ENCODE measurements at regions not wholly inside any gene's neighbourhood (a gene's known extent, or its start where the extent isn't known, plus 50 kb on each side); places are given as distances from the start of the nearest gene placed in this dataset.

- DNase-seq, result no peak
Measured at GRCh38 chr2:177314722-177315264, 50.3 kb upstream of the NFE2L2 start.

DNA sequence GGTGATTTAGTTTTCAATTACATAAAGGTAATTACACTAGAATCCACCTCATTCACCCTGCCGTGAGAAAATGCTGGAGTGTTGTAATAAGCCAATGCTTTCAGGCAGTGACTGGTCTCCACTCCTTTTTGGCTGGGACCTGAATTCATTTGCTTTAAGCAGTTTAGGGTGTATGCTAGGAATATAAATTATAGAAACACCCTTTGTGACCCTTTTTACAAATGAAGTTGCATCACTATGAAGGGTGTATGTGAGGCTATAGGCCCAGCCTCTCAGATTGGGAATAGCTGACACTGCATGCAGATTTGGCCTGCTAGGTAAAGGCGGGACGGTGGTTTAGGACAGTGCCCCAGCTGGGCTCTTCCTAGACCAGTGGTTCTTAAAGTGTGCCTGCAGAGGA, 50.8 kb upstream of the NFE2L2 start:
- no peak for DNase-seq

DNA sequence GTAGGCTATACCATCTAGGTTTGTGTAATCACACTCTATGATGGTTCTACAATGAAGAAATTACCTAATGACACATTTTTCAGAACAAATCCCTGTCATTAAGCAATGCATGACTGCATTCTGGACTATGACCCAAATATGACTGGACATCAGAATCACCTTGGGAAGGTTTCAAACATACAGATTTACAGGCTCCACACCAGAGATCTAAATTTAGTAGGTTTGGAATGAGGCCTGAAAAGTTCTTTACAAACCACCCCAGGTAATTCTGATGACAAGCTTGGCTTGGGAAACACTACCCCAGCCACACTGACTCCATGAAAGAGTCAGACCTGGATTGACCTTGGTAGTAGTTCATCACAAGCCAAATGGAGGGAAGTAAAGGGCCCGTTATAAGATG, 52.2 kb upstream of the NFE2L2 start:
- DNase-seq, result no peak

- no peak for DNase-seq
Measured at GRCh38 chr2:177317443-177317842, 52.9 kb upstream of the NFE2L2 start.

GRCh38 chr2:177317857-177318256, 53.3 kb upstream of the NFE2L2 start:
- no peak for DNase-seq

DNA sequence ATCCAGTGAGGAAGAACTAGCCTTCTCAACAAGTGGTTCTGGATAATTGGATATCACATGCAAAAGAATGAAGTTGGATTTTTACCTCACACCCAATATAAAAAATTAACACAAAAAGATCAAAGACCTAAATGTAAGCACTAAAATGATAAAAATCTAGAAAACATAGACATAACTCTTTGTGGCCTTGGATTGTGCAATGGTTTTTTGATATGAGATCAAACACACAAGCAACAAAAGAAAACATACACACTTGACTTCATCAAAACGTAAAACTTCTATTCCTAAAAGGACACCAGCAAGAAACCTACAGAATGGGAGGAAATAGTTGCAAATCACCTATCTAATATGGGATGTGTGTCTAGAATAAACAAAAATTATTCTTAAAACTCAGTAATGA, 54.1 kb upstream of the NFE2L2 start:
- no peak for DNase-seq

DNA sequence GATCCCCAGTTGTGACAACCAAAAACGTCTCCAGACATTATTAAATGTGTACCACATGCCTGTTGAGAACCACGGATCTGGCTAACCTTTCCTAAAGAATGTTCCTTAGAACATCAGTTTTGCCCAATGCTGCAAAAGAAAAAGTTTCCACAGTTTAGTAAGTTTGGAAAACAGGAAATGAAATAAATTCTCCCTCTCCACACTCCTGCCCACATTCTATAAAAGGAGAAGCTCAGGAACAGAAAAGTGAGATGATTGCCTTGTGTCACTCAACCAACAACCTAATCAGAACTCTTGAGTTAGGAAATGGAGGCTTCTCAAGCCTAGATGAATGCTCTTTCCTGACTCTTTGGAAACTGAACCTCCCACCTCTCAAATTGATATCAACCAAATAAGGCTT, 56.1 kb upstream of the NFE2L2 start:
- no peak for DNase-seq

DNA sequence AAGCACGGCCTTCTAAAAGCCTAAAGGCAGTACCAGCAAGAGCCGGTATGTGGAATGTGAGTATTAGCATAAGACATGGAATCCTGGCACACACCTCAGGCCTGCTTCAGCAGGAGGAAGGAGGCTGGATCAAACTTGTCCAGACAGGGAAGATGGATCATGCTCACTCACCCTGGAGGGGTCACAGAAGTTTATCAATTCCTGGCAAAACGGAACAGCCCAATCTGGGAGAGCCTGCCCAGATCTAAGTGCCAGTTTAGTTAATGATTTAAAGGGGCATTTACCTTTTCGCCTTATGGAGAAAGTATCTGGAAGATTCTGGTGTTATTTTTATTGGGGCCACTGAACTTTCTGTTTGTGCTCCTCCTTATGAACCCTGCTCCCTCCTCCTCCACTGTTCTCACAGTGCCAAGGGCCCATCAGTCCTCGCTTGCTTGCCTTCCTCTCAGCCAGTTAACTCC, 58.3 kb upstream of the NFE2L2 start:
- no peak for DNase-seq

GRCh38 chr2:177324797-177325196, 60.3 kb upstream of the NFE2L2 start:
- DNase-seq, result no peak

DNA sequence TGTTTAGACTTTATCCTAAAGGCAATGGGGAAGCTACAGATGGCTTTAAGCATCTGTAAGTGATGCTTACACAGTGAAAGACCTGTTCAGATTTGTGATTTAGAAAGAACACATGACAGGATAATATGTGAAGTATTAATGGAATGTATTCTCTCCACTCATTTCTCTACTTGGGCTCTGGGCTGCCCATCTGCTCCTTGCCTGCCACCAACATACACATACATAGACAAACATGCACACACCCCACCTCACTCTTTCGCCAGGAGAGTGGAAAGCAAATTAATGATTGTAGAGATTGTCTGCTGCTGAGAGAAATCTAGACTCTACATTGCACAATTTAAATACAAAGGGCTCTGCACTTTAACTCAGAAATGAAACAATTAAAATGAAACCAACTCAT, 61.0 kb upstream of the NFE2L2 start:
- DNase-seq, result no peak

DNA sequence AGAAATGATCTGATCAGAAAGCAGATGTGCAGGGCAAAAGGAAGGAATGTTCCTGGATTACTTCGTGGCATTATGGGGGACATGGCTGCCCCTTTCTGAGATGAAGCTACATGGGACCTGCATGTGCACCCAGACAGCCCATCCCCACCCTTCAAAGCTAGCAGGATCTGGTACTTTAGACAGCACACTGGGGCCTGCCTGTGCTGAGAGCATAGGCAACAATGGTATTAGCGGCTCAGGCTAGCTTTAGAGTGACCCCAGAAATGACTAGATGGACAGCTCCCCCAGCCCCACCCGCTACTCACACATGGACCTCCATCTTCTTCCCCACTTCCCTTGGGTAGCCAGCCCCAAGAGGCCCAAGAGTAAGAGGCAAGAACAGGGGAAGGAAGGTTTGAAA, 61.5 kb upstream of the NFE2L2 start:
- DNase-seq, result no peak

DNA sequence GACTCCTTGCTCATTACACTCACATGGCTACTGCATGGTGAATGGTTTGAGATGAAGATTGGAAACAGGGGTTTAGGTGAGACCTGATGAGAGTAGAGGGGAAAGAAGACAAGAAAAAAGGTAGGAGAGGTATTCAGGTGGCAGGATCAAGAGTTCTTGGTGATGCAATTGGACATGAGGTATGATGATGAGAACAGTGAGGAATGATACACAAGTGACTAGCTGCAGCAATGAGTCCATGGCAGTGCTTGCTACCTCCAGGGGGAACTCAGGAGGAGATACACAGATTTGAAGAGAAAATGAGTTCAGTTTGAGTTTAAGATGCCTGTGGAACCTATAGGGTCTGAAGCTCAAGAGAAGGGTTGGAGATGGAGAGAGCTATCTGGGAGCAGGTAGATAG, 62.1 kb upstream of the NFE2L2 start:
- DNase-seq, result no peak

DNA sequence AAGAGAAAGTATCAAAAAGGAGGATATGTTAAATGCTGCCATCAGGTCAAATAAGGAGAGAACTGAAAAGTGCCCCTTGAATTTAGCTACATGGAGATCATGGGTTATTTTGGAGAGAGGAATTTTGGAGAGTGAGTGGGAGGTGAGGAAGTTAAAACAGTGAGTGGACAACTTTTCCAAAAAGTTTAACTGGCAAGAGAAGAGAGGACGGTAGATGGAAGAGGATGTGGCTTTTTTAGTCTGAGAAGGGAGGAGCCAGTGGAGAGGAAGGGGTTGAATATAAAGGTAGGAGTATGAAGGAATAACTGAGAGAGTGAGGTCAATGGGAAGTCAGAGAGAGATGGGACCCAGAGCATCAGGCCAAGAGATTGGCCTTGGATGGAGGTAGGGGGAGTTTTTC, 62.5 kb upstream of the NFE2L2 start:
- DNase-seq, result no peak

GRCh38 chr2:177328056-177328455, 63.5 kb upstream of the NFE2L2 start:
- no peak for DNase-seq

GRCh38 chr2:177329064-177329463, 63.5 kb upstream of the AGPS start:
- no peak for DNase-seq

GRCh38 chr2:177331466-177331997, 61.0 kb upstream of the AGPS start:
- DNase-seq, result no peak

DNA sequence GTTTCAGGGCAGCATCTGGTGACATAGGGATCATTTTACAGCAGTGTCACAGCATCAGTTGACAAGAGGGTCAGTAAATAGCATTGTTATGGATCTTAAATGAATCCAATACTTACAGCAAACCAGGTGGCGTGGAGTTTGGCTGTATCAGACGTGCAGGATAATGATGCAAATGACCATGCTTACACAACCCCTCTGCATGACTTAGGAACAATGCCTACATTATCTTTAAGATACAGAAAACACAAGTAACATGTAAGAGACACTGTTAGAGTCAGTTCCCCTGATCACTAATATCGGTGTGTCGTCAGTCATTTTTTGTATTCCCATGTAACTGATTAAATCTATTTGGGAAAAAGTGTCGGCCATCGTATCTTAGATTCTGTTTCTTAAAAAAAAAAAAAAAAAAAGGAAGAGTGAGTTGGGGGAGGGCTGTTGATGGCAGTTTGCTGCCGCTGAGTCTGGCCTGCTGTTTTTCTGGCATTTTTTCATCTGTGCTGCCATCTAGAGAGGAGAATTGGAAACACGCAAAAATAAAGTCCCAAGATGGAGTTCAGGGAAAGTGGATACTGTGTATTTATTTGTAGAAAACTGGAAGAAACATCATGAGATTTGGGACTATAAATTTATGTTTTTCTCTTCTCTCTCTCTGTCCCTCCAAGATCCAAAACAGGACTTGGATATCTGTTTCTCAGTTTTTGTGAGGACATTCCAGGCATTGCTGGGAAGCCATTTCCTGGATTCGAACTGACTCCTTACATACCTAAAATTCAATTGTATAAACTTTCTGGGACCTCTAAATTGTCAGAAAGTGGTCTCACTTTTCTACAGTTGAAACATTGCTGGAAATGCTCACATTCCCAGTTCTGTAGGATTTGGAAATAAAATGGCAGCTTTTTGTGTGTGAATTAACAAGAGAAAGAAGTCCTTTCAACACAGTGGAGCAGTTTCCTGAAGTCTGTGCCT, 60.3 kb upstream of the AGPS start:
- peak in 2 of 5 donors; percentile 27 to 73 for DNase-seq

- no peak for DNase-seq
Measured at GRCh38 chr2:177332992-177333388, 59.6 kb upstream of the AGPS start.

DNA sequence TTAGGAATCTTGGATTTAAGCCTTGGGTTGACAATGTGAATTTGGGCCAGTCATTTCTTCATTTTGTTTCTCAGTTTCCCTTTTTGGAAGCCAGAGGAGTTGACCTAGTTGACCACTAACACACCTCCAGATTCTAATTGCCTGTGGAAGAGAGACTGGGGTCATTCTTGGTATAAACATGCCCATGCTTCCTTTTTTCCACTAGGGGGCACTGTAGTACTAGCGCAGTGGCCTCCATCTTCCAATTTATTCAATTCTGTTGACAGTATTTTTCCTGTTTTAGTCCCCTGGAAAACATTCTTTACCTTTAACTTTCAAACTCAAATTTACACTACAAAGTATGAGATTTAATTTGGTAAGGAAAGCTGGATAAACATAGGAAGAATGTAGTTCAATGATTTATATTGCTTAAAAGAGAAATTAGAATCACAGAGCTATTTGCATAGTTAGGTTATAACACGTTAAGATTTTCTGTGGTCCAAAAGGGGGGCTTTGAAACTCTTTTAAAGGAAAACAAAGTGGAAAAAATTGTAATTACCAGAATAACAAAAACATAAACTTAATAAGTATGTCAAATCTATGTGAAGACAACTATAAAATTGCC, 57.5 kb upstream of the AGPS start:
- peak in 2 of 5 donors; percentile 13 to 46 for DNase-seq

- no peak for DNase-seq
Measured at GRCh38 chr2:177335917-177336450, 56.6 kb upstream of the AGPS start.

DNA sequence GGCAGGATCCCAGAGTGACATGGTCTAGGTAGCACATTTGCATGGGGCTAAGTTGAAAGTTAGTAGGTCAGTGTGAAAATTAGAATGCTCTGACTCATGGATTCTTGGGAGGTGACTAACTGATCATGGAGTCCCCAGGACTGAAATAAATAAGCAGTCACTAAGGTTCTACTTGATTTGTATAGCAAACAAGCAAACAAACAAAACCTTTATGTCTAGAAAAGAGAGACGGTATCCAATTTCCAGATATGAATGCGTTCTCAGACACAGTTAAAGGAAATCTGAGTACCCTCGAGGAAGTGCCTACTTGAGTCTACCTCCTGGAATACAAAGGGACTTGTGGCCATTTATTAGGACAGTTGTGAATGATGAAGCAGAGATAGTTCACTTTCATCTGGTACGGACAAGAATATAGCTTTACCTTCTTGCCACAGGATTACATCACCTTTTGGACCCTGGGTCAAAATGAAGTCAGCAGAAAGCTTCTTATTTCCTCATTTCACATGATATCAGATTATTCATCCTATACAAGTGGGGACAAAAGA, 54.3 kb upstream of the AGPS start:
- no peak for DNase-seq

DNA sequence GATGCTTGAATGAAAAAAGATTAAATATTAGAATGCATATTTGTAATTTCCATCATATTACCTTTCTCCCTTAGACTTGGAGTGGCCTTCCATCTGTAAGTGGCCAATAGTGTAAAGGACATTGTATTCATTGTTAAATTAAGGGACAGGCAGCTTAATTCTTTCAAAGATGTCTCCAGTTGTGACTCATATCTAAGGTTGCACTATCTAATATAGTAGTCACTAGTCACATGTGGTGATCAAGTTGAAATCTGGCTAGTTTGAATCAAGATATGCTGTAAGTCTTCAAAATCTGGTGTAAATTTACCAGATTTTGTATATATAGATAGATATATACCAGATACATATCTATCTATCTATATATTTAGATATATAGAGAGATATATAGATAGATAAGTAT, 52.4 kb upstream of the AGPS start:
- DNase-seq, result no peak

DNA sequence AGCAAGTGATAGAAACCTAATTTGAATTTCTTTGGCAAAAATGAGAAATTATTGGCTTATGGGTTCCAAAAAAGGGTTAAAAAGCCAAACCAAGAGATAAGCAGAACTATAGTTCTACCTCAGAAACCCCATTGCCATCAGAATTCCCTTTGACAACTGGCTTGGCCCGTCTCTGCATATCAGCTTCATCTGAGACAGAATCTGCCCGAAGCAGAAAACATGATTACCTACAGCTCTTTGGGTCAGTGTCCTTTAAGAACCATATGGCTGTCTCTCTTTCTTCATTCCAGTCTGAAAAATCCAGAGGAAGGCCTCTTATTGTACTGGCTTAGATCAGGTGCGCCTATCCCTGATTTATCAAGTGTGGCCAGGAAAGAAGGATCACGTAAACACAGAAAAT, 49.8 kb upstream of the AGPS start:
- no peak for DNase-seq
